ENCODE measurements at regions not wholly inside any gene's neighbourhood (a gene's known extent, or its start where the extent isn't known, plus 50 kb on each side); places are given as distances from the start of the nearest gene placed in this dataset.

DNA sequence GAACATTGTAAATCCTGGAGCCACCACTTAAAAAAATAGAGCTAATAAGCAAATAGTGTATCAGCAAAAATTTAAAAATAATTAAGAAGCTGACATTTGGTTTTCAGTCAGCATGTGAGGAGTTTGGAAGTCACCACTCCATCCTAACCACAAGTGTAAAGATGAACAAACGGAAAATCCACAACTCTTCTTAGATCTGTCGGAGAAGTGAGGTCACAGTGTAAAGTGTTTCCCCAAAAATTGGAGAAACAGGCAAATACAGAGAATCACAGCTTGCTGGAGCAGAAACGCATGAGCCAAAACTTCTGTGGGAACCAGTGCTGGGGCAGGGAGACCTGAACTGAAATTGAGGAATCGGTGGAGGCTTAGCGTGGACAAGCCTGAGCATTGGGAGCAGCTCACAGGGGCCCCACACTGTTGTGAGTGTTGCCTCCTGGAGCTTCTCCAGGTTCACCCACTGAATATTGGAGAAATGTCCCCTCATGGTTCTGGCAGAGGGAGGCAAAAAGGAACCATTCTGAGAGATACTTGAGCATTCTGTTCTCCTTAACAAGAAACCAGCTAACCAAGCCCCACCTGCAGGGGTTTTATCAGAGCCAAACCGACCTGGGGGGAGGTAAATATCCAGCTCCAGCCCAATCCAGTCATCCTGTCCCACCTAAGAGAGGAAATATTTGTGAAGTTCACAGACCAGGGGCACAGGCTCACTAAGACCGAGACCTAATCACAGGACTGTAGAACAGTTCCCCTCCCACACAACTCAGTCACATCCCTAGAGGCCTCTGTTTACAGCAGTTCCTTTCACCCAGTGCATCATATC is 192.0 kb downstream of the ERMARD start:
- in situ Hi-C loops (cut with HindIII; ENCODE audit: low sequenced_read_pairs): no loop called here

DNA sequence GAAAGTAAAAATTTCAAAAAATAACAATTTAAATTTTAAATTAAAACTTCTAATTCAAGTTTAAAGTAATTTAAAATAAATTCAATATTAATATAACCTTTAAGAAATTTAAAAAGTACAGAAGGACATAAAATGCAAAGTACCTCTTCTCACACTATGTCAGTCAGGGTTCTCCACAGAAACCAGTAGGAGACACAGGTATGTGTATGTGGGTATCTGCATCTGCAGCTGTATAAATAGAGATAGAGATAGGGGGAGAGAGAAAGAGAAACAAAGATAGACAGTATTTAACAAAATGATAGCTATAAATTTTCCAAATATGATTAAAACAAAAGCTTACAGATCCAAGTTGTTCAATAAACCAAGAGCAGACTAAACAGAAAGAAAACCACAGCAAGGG is 190.8 kb downstream of the ERMARD start:
- no peak for DNase-seq (ENCODE audit: low spot score)
- in situ Hi-C loops (cut with HindIII; ENCODE audit: low sequenced_read_pairs): no loop called here

More for the DNA sequence above, 192.0 kb downstream of the ERMARD start:
- DNase-seq (ENCODE audit: low spot score): no peak

DNA sequence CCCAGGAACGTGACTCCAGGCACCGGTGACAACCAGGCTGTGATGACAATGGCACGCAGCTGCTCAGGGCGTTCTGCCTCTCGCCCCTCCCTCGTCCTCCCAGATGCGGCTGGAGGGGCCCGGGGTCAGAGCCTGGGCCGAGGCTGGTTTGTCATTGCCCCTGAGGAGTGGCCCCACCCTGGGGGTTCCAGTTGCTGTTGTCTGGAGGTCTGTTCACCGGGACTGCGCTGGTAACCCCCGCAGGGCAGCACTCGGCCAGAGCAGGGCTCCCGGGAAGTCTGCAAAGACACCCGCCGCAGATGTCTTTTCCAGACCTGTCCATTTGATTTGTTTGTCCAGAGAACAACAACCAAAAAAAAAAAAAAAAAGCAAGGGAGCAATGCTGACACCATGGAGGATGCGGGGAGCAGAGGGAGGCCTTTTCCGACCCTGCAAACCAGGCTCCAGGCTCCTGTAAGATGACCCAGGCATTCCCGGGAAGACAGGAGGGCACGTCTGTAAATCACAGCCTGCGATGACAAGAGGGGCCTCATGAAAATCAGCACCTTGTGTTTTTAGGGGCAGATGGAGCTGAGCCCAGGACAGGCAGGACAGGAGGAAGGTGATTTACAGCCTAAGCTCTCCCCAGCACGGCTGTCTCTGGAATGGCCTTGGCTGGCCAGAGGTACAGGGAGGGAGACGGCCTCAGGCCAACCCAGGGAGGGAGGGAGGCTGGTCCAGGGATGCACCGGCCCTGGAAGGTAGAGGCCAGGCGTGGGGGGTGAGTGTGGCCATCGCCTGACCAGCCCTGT is 189.3 kb downstream of the ERMARD start:
- no peak for DNase-seq (ENCODE audit: low spot score)
- in situ Hi-C loops (cut with HindIII; ENCODE audit: low sequenced_read_pairs): no loop called here

DNA sequence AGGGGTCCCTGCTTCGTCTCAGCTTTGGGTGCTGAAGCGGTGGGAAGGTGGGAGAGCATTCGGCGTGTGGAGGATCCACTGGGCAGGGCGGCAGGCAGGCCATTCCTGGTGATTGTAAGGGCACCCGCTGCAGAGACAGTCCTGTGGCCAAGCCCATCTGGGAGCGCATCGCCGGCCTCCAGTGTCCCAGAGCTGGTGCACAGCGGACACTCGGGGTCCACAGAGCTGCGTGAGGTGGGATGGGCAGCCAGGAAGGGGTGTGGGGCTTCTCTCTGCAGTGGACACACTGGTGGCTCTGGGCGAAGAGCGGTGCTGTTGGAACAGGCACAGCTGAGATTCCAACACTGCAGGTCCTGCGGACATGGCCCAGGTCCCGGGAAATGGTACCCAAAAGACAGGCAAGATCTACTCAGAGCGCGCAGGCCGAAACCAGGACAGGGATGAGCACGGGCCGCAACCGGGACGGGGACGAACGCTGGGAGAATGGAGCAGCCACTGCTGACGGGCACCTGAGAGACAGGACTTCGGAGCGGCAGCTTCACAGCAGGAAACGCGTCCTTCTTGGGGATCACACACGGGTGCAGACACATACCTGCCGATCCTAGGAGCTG is 188.2 kb downstream of the ERMARD start:
- DNase-seq (ENCODE audit: low spot score): no peak
- in situ Hi-C loops (cut with HindIII; ENCODE audit: low sequenced_read_pairs): no loop called here

DNA sequence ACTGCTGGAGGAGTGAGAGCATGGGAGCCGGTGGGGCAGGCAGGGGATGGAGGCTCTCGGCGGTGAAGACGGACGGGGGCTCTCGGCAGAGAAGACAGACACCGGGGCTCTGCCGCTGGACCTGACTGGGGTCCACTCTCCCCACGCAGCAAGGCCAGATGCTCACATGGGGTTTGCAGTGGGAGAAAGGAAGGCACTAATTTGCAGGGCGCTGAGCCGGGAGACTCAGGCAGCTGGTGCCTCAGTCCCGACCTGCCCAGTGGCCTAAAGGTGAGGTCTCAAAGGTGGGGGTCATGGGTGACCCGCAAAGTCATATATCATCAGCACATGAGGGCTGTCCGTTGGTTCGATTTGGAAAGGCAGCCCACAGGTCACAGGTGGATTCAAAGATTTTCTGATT is 187.3 kb downstream of the ERMARD start:
- in situ Hi-C loops (cut with HindIII; ENCODE audit: low sequenced_read_pairs): no loop called here
- no peak for DNase-seq (ENCODE audit: low spot score)

DNA sequence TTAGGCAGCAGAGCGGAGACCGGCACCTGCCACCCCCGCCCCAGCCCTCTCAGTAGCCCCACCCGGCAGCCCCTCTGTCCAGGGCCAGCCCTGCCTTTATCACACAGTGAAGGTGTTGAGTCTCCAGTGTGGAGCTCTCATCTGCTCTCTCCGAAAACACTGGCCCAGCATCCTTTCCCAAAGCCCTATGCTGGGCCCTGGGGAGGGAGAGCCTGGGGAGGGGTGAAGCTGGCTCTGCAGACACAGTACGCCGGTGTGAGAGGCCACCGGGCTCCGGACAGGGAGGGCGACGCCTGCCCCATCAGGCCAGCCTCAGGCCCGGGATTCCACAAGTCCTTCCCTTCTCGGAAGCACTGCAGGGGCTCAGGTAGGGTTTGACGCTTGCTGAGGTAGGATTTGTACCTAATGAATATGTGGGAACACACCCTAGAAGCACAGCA is 186.9 kb downstream of the ERMARD start:
- in situ Hi-C loops (cut with HindIII; ENCODE audit: low sequenced_read_pairs): no loop called here
- DNase-seq (ENCODE audit: low spot score): no peak

DNA sequence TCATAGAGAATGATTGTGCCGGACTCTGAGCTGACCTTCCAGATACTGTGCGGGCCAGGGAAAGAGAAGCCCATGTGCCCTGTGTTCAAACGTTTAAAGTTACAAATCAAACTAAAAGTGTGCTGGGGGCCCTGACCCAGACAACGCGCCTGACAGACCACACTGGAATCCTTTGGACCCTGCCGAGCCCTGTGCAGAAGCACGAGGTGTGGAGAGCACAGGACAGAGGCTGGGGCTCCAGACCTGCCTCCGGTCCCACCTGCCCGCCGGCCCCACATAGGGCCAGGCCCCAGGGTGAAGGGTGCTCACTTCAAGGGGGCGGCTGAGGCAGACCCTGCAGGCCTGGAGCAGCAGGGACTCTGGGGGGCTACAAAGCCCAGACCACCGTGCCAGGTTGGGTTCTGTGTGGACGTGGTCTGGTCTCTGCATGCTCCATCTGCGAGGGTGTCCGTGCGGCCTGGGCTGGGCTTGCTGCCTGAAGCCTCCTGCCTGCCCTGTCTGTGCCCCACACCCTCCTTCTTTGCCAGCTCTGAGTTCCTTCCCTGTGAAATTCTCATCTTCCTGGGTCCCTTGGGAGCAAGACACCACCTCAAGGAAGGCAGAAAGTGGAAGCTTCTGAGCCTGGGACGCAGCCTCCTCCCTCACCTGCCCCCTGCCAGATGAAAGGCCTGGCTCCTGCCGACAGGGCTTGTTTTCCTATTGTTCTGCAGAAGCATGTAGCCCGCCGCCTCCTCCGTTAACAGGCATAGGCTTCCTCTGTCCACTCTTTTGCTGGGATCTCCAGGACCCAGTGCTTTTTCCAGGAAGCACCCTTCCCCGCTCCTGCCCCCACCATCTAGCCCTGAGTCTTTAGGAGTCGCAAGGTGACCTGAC is 186.2 kb downstream of the ERMARD start:
- in situ Hi-C loops (cut with HindIII; ENCODE audit: low sequenced_read_pairs): no loop called here
- DNase-seq (ENCODE audit: low spot score): no peak

DNA sequence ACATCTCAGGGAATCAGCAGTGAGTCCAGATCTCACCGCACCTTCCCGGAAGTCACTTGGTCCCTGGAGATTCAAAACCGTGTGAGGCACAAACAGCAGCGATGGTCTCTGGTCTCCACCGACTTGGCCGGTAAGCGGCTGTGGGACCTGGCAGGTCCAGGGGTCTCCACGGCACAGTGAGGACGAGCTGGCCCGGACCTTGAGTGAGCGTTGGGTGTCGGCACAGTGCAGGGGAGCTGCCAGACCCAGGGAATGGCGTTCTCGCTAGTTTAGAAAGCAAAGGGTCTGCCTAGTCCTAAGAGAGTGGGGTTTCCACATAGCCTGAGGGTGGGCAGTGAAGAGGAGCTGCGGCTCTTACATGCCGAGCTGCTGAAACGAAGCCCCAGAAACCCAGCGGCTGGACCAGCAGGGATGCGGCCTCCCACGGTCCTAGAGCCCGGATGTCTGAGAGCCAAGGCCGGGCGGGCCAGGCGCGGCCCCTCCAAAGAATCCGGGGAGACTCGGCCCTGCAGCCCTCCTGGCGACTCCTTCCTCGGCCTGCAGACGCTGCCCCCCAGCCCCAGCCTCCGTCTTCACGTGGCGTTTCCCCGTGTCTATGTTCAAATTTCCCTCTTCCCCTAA is 185.0 kb downstream of the ERMARD start:
- DNase-seq (ENCODE audit: low spot score): no peak
- in situ Hi-C loops (cut with HindIII; ENCODE audit: low sequenced_read_pairs): no loop called here

DNA sequence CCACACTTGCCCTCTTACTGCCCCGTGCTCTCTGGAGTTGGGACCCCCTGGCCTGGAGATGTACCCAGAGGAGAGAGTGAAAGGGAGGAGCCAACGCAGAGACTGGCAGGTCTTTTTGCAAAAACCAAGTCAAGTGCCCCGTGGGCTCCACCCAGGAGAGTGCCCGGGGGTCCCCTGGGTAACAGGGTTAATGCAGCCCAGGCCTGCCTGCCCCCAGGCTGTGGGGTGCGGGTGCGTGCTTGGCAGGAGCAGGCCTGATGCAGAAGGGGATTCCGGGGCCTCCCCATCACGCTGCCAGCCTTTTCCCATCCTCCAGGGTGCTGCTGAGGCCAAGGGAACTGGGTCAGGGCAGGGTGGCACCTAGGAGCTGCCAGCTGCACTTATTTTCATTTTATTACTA is 184.4 kb downstream of the ERMARD start:
- no peak for DNase-seq (ENCODE audit: low spot score)
- in situ Hi-C loops (cut with HindIII; ENCODE audit: low sequenced_read_pairs): no loop called here

DNA sequence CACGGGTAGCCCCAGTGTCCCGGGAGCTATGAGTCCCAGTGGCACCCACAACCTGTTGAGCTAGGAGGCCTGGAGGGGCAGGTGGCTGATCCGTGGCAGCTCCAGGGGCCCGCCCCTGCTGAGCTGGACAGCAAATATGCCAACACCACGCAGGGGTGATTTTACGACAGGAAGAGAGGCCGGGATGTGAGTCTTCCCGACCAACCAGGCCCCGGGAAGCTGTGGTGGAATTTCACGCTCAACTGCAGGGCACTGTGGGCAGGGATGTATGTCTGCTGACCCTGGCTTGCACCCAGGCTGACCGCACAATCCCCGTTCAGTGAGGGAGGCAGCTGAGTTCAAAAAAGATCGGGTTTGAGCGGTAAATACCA is 183.9 kb downstream of the ERMARD start:
- in situ Hi-C loops (cut with HindIII; ENCODE audit: low sequenced_read_pairs): no loop called here
- DNase-seq (ENCODE audit: low spot score): no peak

DNA sequence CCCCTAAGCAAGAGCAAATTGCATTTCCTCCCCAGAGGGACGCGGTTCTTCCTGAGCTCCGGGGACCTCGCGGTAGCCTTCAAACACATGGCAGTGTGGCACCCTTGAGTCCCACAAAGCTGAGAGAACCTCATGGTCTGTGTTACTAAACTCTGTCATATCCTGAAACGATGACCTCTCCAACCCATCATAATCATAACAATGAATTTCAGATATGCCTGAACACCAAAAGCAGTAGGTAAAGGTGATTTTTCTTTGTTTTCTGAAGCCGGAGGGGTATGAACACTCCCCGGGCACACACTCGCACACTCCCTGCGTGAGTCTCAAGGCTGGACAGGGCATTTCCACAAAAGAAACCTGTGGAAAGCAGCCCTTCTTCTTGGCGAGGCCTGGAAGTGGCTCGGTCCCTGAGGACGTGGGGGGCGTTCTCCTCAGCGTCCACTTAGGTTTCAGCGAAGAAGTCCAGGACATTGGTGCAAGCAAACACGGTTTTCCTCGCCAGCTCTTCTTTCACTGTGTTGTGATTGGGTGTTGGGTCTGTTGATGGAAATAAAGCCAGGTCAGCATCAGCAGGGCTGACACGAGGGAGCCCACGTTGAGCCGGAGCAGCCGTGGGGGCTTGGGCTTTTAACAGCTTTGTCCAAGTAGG is 183.4 kb downstream of the ERMARD start:
- no peak for DNase-seq (ENCODE audit: low spot score)
- in situ Hi-C loops (cut with HindIII; ENCODE audit: low sequenced_read_pairs): no loop called here

DNA sequence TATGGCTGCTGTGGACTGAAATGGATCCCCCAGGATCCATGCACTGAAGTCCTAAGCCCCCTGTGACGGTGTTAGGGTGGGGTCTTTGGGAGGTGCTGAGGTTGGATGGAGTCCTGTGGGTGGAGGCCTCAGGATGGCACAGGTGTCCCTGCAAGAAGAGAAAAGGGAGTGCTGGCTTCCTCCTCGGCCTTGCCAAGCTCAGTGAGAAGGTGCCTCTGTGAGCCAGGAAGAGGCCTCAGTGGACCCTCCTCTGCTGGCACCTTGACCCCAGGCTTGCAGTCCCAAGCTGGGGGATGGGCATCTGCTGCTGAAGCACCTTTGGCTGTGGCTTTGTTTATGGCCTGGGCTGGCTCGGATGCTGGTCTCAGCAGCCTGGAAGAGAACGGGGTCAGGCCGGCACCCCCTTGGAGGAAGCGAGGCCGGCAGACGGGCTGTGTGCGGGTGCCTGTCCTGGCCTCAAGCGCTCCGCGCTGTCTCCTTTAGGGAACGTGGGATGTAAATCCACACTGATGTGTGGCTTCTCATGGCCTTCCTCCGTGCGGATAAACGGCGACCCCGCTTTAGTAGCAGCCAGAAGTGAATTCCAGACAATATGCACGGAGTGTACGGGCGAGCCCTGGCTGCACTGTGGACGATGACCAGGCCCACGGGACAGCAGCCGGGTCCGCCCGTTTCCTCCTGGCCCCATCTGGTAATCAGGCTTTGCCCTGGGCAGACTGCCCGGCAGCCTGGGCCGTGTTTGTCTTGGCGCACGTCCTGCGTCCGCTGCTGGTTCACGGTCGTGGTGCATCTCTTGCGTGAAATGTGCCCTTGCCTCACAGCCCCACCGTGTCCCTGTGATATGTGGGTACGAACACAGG is 182.6 kb downstream of the ERMARD start:
- in situ Hi-C loops (cut with HindIII; ENCODE audit: low sequenced_read_pairs): no loop called here
- DNase-seq (ENCODE audit: low spot score): peak; percentile 78

DNA sequence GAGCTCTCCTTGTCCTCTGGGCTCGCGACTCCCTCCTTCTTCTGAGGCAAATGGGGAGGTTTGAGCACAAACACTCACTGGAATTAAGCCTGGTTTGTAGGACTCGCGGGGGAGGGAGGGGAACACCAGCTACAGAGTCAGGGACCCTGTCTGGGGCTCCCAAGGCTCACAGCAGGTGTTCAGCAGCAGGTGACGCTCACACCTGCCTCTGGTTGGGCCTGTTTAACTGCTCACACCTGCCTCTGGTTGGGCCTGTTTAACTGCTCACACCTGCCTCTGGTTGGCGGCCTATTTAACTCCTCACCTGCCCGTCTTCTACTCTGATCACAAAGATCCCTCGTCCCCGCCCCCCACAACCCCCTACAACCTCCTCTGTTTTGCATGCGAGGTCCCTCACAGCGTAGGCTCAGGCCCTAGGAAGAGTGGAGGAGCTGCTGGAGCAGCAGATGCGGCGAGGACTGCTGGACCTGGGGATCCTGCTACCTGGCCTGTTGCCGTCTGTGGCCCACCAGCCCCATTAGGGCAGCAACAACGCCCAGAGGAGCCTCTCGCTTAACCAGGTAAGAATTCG is 181.9 kb downstream of the ERMARD start:
- in situ Hi-C loops (cut with HindIII; ENCODE audit: low sequenced_read_pairs): no loop called here

DNA sequence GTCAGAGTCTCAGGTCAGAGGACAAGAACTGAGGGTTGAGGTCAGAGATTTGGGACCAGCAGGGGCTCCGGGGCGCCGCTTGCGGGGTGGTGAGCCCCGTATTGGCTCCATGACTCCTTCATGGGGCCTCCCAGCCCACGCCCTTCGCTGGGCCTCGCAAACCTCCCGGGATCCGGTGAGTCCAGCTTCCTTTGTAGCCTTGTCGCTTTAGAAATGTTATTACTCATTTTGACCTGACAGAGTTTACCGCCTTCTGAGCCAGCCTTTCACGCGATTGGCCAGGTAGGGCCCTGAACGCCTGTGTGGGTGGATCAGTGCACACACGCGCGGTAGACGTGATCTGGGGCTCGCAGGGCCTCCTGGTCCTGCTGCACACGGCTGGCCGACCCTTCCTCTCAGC is 181.1 kb downstream of the ERMARD start:
- no peak for DNase-seq (ENCODE audit: low spot score)
- in situ Hi-C loops (cut with HindIII; ENCODE audit: low sequenced_read_pairs): no loop called here

More for the DNA sequence above, 181.9 kb downstream of the ERMARD start:
- DNase-seq (ENCODE audit: low spot score): no peak

DNA sequence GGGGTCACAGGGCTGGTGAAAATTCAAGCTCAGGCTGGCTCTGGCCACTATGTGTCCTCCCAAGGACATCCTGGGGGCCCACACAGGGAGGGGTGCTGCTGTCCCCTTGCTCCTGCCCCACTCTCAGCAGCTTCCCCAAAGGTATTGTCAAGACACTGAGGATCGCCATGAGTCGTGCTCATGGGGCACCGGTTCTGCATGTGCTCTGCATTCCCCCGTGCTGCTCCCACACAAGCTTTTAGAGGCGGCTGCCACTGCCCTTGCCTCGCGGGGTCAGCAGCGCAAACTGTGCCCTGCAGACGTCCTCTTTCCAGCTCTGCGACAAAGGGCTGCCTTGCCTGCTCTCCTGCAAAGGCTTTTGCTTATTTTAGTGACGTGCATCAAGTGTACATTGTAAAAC is 179.8 kb downstream of the ERMARD start:
- in situ Hi-C loops (cut with HindIII; ENCODE audit: low sequenced_read_pairs): no loop called here
- no peak for DNase-seq (ENCODE audit: low spot score)

DNA sequence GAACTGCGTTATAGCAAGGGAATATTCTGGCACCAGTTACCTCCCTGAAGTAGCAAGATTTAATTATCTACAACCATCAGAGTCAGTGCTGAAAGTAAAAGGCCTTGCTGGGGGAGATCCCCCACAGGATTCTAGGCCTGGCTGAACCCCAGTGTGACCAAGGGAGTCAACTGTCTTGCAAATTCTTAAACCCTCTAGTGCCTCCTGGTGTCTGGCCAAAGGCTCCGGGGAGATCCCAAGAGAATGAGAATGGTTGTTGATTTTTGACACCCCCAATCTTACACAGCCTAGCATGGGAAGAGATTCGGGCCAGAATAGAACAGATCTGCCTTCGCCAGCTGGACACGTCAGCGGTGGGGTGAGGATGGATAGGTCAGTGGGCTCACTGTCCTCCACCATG is 179.4 kb downstream of the ERMARD start:
- DNase-seq (ENCODE audit: low spot score): no peak
- in situ Hi-C loops (cut with HindIII; ENCODE audit: low sequenced_read_pairs): no loop called here

DNA sequence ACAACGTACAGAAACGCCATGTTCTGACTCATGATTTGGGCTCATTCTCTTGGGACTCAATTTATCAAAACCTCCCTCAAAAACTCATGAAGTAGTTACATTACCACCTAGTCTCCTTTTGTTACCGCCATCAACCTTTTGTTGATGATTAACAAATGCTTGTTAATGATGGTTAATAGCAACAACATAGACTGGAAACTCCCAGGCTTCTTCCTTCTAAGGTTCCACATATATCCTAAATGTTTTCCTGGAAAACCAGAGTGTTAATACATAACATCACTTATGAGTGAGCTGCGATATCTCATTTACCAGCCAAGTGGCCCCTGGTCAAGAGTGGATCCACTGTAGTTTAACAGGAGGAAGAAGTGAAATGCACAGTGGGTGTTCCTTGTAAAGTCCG is 176.3 kb downstream of the ERMARD start:
- in situ Hi-C loops (cut with HindIII; ENCODE audit: low sequenced_read_pairs): no loop called here
- DNase-seq (ENCODE audit: low spot score): no peak

Data from G401 (cell line).